Keratinocyte (primary cell): ENCODE measurements at regions not wholly inside any gene's neighbourhood (a gene's known extent, or its start where the extent isn't known, plus 50 kb on each side); places are given as distances from the start of the nearest gene placed in this dataset.

Experiments used
- DNase-seq: peaks from one replicate; pipeline ENCODE4 v3.0.0-alpha.2; 2011; ENCODE audit warnings: low read depth, missing footprints, low spot score
- FAIRE-seq: peaks from 2 replicates; lab custom pipeline; 2011; peaks lifted over from hg19 to GRCh38; lab: Jason Lieb, UNC
- H2AFZ ChIP-seq: 2 replicates; pipeline ENCODE4 v1.6.0; 2012; ENCODE audit warnings: low read length, control low read depth, inconsistent platforms; ENCODE audit not compliant: control insufficient read depth
- H3K27ac ChIP-seq: 2 replicates; pipeline ENCODE4 v1.5.1; 2011; ENCODE audit warnings: low read length; ENCODE audit not compliant: control insufficient read depth, insufficient read depth
- H3K27me3 ChIP-seq: 3 replicates; pipeline ENCODE4 v1.6.0; 2011; ENCODE audit warnings: low read length; ENCODE audit not compliant: control insufficient read depth, insufficient read depth; ENCODE audit errors: extremely low read depth
- H3K36me3 ChIP-seq, 2 experiments: 2 replicates in 1 of 2; 3 replicates in 1 of 2; pipeline ENCODE4 v1.5.1; 2011; ENCODE audit warnings: low read length in 2 of 2, mild to moderate bottlenecking in 1 of 2; ENCODE audit not compliant: control insufficient read depth in 2 of 2, insufficient read depth in 2 of 2; ENCODE audit errors: extremely low read depth in 1 of 2
- H3K4me1 ChIP-seq: 3 replicates; pipeline ENCODE4 v1.5.1; 2011; ENCODE audit warnings: low read length; ENCODE audit not compliant: control insufficient read depth, insufficient read depth; ENCODE audit errors: extremely low read depth
- H3K4me2 ChIP-seq: 3 replicates; pipeline ENCODE4 v1.6.0; 2011; ENCODE audit warnings: low read depth, low read length; ENCODE audit not compliant: control insufficient read depth, insufficient read depth; ENCODE audit errors: extremely low read depth
- H3K4me3 ChIP-seq, 3 experiments: fragments of 200-600 bp in 1 of 3; sonication (generic) in 1 of 3; 2 replicates in 2 of 3; 3 replicates in 1 of 3; pipeline ENCODE4 v1.5.1; 2011 to 2016; ENCODE audit warnings: low read length in 3 of 3, mild to moderate bottlenecking in 3 of 3, control low read depth in 2 of 3, inconsistent platforms in 1 of 3, low read depth in 1 of 3, mixed read lengths in 1 of 3, mixed run types in 1 of 3, moderate library complexity in 1 of 3; ENCODE audit not compliant: control insufficient read depth in 2 of 3, insufficient read depth in 2 of 3; ENCODE audit errors: extremely low read depth in 1 of 3
- H3K79me2 ChIP-seq: 2 replicates; pipeline ENCODE4 v1.6.0; 2012; ENCODE audit warnings: low read length; ENCODE audit not compliant: control insufficient read depth, insufficient read depth
- H3K9ac ChIP-seq: 3 replicates; pipeline ENCODE4 v1.6.0; 2011; ENCODE audit warnings: low read length; ENCODE audit not compliant: control insufficient read depth, insufficient read depth; ENCODE audit errors: extremely low read depth
- H3K9me1 ChIP-seq: 3 replicates; pipeline ENCODE4 v1.6.0; 2011; ENCODE audit warnings: low read length; ENCODE audit not compliant: control insufficient read depth, insufficient read depth; ENCODE audit errors: extremely low read depth
- H3K9me3 ChIP-seq: 2 replicates; pipeline ENCODE4 v1.5.1; 2012; ENCODE audit warnings: low read depth, low read length; ENCODE audit not compliant: control insufficient read depth
- H4K20me1 ChIP-seq: 3 replicates; pipeline ENCODE4 v1.6.0; 2011; ENCODE audit warnings: low read length; ENCODE audit not compliant: control insufficient read depth, insufficient read depth; ENCODE audit errors: extremely low read depth
- CTCF ChIP-seq, 3 experiments: IDR thresholded peaks in 1 of 3; conservative IDR thresholded peaks in 1 of 3; optimal IDR thresholded peaks in 1 of 3; 2 replicates in 2 of 3; 3 replicates in 1 of 3; pipeline versions ENCODE3 to v1.5.1; 2011; ENCODE audit warnings: low read length in 3 of 3, mild to moderate bottlenecking in 3 of 3, moderate library complexity in 2 of 3, control low read depth in 1 of 3, inconsistent platforms in 1 of 3; ENCODE audit not compliant: insufficient read depth in 2 of 3; ENCODE audit errors: extremely low read depth in 1 of 3
- EZH2 ChIP-seq: IDR thresholded peaks from one replicate; pipeline ENCODE4 v1.6.1; 2012; ENCODE audit warnings: inconsistent platforms, mild to moderate bottlenecking, low read length, moderate library complexity
- dilution Hi-C: fragments of 300-500 bp; cut with MboI; formaldehyde crosslinking; loops from one replicate; pipeline ENCODE4 v1.7.0; 2020; ENCODE audit warnings: low sequenced_read_pairs; ENCODE audit not compliant: extremely low pct_ligation_motif_present

- DNase-seq (no peak), FAIRE-seq (no peak)
- Histone ChIP-seq H3K9ac (no peak overlapping the region), H3K36me3 (no peaks in the 10 kb centered on the region), H3K9me1 (no peaks in the 10 kb centered on the region), H3K4me2 (no peak overlapping the region), H3K27ac (no peak overlapping the region), H3K4me3 (no peak overlapping the region), H3K4me1 (no peaks in the 10 kb centered on the region), H3K79me2 (no peaks in the 10 kb centered on the region), H3K9me3 (no peaks in the 10 kb centered on the region), H3K27me3 (no peaks in the 10 kb centered on the region), H4K20me1 (no peaks in the 10 kb centered on the region), H2AFZ (no peak overlapping the region)
- dilution Hi-C loops = no loop called here
- TF ChIP-seq CTCF (optimal IDR thresholded peaks at IDR 0.05 in 1 of 3, IDR thresholded peaks at IDR 0.05 in 1 of 3, conservative IDR thresholded peaks at IDR 0.05 in 1 of 3; ENCODE audit: extremely low read depth in 1 of 3, insufficient read depth in 2 of 3, low read length in 3 of 3) (no peak), EZH2 (no peak)
Measured at GRCh38 chr12:90428881-90429280, 526.1 kb downstream of the CCER1 start.

- FAIRE-seq (no peak), DNase-seq (no peak)
- Histone ChIP-seq H3K9me3 (no peaks in the 10 kb centered on the region), H2AFZ (no peak overlapping the region), H3K4me1 (no peaks in the 10 kb centered on the region), H3K27me3 (no peaks in the 10 kb centered on the region), H4K20me1 (no peaks in the 10 kb centered on the region), H3K9me1 (no peaks in the 10 kb centered on the region), H3K4me3 (no peak overlapping the region), H3K4me2 (no peak overlapping the region), H3K9ac (no peak overlapping the region), H3K27ac (no peak overlapping the region), H3K79me2 (no peaks in the 10 kb centered on the region), H3K36me3 (no peaks in the 10 kb centered on the region)
- dilution Hi-C loops = no loop called here
- TF ChIP-seq EZH2 (no peak), CTCF (optimal IDR thresholded peaks at IDR 0.05 in 1 of 3, IDR thresholded peaks at IDR 0.05 in 1 of 3, conservative IDR thresholded peaks at IDR 0.05 in 1 of 3; ENCODE audit: extremely low read depth in 1 of 3, insufficient read depth in 2 of 3, low read length in 3 of 3) (no peak)
Measured at GRCh38 chr12:90428465-90428864, 526.5 kb downstream of the CCER1 start.
